HG03095 (cell line): ENCODE measurements at regions not wholly inside any gene's neighbourhood (a gene's known extent, or its start where the extent isn't known, plus 50 kb on each side); places are given as distances from the start of the nearest gene placed in this dataset.

ENCODE experiments used
- ATAC-seq: cut with Tn5 transposase; IDR thresholded peaks from one replicate; pipeline ENCODE4 v1.9.1; 2021; ENCODE audit warnings: moderate library complexity; ENCODE audit not compliant: unreplicated experiment

DNA sequence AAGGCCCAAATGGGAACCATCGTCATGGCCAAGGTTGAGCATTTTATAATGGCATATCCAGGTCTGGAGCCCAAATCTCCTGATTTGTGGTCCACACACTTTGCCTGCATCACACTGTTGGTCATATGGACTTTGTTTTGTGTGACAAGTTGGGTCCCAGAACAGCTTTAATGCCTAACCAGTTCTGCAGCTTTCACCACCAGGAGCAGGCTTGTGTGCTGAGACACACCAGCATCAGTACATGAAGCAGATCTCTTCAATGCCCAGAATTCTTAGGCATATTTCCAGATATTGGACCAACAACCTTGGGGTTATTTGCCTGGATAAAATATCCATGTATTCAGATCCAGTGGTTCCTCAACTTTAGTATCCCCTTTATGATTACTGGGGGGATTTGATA lies 371.3 kb downstream of the FBXW7 start:
- no peak for ATAC-seq

DNA sequence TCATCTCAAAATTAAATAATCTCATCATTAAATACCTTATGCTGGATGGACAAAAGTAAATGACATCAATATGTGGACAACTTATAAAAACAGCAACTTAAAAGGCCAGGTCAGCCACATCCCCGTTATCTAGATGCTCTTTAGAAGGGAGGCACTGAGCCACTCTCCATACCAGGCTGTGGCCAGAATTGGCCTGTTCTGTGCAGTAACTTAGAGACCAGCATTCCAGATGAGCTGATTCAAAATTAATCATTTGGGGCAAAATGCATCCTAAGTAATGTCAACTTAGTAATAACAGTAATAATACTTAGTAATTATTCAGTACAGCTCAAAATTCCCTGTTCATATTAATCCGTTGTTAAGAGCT lies 373.6 kb downstream of the FBXW7 start:
- no peak for ATAC-seq

DNA sequence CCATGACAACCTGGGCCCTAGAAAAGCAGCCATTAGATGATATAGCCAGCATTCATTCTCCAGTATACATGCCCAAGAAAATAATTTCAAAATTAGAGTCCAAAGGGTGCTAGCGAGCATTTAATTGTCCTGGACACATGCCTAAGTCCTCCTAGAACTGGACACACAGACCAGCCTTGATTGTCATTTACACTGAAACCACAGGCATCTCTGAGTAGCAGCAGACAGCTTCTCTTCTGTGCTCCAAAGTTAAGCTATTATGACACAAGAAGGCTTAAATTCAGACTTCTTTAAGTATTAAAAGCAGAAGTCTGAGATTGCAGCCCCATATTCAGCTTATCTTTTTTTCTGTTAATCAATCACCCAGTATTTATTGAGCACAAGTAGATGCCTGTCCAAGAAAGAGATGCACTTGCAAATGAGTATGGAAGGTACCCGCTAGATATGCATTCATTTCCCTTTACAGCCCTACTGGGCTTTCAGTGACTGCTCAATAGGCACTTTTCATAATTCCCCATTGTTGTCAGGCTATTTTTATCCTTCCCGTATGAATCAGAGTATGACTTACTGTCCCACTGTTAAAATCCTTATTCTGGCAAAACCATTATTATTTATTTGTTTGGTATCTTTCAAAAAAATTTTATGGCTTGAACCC lies 374.1 kb downstream of the FBXW7 start:
- no peak for ATAC-seq

DNA sequence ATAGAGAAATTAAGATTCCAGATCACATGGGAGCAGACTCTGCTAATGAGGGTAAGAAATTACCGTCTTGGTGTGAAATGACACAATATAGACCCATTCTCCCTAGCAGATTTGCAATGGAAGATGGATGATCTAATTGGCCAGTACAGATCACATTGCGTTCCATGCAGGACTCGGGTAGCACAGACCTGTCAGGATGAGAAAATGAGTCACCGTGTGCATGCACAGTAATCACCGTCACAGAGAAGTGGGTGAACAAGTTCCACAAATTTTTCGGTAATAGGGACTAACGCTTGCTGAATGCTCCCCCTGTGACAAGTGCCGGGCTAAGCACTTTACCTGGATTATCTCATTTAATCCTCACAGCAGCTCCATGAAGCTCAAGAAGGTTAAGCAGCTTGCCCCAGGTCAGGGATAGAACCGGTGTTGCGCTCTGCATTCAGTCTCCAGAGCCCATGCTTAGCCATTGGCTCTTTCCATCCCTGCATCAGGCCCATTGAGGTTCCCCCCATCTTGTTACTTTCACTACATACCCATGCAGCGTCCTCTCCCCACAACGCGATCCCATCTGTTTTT lies 375.6 kb downstream of the FBXW7 start:
- ATAC-seq = no peak

DNA sequence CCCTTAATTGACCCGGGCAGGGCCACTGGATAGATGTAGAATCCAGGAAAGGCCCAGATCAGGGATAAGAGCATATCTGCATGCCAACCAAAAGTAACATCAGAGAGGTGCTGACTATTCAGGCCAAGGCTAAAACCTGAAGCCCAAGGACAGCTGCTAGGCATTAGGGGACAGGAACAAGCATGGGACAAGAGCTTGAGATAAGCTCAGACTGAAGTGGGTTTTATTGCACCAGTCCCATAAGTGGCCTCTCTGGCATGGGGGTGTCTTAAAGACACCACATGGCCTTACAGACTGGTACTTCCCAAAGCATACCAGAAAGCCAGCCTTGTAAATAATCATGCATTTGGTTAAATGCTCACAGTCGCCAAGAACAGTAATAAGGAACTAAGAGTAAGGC lies 376.1 kb downstream of the FBXW7 start:
- no peak for ATAC-seq

DNA sequence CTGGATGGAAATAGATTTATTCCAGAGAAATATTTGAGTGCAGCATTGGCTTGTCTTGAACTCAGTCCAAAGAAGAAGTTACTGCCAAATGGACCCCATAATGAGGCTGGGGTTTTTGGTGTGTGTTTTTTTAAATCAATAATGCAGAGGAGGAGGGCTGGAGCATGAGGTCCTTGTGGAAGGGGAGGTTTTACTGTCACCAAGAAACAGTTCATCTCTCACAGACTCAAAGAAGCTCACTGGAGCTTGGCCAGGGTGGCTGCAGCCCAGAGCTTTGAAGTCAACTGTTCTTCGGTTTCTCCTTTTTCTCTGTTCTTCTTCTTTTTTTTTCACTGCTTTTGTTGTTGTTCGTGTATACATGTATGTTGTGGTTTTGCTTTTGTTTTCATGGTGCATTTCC lies 377.7 kb downstream of the FBXW7 start:
- ATAC-seq = no peak

DNA sequence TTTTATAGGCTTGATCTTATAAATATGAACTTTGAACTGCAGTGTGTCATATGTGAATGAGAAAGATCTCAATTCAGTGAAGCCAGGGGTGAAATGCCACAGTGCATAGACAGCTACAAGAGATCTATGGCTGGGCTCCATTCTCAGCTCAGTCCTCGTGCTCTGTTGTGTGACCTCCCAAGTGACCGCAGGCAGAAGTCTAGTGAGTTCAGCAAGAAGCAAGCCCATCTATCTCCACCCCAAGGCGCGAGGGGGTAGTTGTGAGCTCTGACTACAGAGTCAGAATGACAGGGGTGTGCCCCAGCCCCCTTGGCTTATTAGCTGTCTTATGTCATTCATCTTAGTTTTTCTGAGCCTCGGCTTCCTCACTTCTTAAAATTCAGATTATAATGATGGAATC lies 378.3 kb downstream of the FBXW7 start:
- no peak for ATAC-seq

GRCh38 chr4:152156442-152156841 lies 379.4 kb downstream of the FBXW7 start:
- no peak for ATAC-seq

GRCh38 chr4:152155070-152155469 lies 380.8 kb downstream of the FBXW7 start:
- no peak for ATAC-seq

DNA sequence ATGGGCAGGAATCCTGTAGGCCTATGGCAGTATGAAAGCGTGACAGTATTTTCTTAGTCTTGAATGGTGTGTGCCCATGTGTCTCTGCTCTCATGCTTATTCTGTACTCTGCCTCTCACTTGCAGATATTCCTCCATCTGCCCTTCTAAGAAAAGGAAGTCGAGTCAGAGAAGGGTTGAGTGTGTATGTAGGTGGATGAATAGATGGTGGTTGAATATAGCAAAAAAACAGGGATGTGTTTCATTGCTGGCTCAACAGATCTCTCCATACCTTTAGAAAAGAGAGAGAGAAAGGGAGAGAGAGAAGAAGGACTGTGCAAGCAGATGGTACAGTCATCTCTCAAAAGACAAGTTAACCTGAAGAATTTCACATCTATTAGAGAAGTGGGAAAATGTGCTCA lies 381.5 kb downstream of the FBXW7 start:
- ATAC-seq = no peak

DNA sequence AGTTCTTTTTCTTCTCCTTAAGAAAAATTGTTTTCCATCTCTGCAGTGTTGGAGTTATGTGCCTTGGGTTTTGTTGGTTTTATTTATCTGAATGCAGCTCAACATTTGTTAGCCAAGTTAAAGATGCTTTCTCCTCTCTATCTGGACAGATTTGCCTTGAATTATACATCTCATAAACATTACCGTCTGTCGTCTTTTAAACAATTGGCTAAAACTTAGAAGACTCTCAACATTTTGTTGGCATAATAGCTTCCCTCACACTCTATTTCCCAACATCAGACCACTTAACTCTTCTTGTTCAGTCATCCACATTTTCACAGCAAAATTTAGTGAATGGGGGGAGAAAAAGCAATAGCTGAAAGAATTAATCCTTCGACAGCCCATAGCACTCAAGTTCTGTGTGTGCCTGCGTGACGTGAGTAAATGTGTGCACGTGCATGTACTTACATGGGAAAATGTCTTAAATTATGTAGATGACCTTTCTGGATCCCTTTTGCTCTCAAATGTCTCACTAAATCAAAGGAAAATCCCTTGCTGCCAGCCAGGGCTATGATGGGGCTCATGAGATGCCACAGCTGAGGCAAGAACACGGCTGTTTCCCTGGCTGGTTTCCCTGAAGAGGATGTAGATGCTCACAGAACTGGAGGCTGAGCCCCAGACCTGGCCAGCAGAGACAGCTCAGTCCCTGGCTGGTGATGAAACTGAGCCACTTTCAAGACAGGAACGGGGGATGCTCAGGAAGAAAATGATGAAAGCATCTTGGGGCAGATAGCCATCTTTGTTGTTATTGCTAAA lies 382.2 kb downstream of the FBXW7 start:
- ATAC-seq = no peak

DNA sequence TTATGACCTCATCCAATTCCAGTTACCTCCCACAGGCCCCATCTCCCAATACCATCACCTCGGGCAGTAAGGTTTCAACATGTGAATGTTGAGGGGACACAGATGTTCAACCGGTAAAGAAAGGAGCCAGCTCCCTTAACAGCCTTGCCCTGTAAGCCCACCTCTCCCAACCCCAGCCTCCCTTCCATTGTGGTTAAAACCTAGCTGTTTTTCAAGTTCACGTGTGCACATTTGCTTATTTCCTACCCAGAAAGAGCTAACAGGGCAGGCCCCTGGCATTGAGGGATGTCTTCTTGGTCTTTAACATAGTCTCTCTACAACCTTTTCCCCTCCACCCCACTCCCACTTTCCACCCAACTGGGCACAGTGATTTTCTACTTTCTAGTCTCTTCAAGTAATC lies 385.7 kb downstream of the FBXW7 start:
- no peak for ATAC-seq

- no peak for ATAC-seq
Measured at GRCh38 chr4:152149745-152150144, 386.1 kb downstream of the FBXW7 start.

- no peak for ATAC-seq
Measured at GRCh38 chr4:152148057-152148456, 387.2 kb upstream of the GATB start.

- no peak for ATAC-seq
Measured at GRCh38 chr4:152146244-152146643, 385.4 kb upstream of the GATB start.

DNA sequence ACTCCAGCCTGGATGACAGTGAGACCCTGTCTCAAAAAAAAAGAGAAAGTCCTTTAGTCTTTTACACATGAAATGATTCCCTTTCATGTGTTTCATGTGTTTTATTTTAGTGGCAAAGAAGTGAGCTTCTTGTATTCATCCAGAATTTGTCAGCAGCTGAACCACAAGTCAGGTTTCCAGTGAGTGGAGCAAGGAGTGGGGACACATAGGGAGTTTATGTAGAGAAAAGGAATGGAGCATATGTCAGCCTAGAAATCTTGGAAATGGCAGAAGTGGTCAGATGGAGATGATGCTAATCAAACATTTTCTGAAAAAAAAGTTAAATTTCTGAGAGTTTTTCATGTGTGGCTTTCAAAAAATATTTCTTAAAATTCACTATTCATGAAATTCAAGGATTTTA lies 383.0 kb upstream of the GATB start:
- ATAC-seq = no peak

DNA sequence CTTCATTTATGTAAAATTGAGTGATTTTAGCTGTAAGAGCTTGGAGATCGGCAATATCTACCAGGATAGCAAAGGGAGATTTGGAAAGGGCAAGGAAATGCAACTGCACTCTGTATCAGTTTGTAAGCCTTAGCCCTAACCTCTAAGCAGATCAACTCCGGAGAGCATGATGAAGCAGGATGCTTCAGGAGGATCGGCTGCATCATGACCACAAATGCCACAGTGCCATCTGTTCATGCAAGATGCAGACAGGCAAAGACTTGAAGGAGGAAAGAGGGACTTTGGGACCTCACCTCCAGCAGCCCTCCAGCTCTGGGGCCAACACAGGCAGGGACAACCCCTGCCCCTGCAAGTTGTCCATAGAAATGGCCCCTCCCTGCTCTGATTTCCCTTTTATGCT lies 377.6 kb upstream of the GATB start:
- no peak for ATAC-seq

DNA sequence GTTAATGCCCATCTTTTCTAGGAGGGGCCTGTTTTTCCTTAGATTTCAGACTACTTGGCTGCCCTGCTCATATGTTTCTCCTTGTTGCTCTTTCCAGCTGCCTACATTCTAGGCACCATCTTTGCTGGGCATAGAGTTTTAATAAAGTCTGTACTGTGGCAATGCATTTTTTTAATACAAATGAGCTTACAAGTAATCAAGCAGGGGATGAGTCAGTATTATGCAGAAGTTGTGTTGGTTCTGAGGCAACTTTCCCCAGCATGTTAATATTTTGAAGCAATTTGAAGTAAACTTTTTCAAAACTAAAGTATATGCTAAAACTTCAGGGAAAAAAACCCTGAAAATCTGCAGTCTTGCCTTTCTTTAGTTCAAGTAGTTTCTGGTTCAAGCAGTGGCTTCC lies 372.0 kb upstream of the GATB start:
- ATAC-seq = no peak

- ATAC-seq = no peak
Measured at GRCh38 chr4:152128356-152128755, 367.5 kb upstream of the GATB start.

DNA sequence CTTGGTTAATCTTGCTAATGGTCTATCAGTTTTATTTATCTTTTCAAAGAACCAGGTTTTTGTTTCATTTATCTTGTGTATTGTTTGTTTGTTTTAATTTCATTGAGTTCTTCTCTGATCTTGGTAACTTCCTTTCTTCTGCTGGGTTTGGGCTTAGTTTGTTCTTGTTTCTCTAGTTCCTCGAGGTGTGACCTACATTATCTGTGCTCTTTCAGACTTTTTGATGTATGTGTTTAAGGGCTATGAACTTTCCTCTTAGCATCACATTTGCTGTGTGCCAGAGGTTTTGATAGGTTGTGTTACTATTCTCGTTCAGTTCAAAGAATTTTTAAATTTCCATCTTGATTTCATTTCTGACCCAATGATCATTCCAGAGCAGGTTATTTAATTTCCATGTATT lies 365.4 kb upstream of the GATB start:
- no peak for ATAC-seq

- ATAC-seq = no peak
Measured at GRCh38 chr4:152118819-152119553, 358.2 kb upstream of the GATB start.
